Sigmoid colon (tissue), 4 donors: ENCODE measurements at regions not wholly inside any gene's neighbourhood (a gene's known extent, or its start where the extent isn't known, plus 50 kb on each side); places are given as distances from the start of the nearest gene placed in this dataset.

ENCODE experiments used
- CTCF ChIP-seq, 4 experiments: fragments of 450-650 bp in 3 of 4; fragments of 200-600 bp in 1 of 4; IDR thresholded peaks; one replicate each; pipeline ENCODE4 v1.5.1; 2016 to 2019; ENCODE audit warnings: antibody characterized with exemption in 4 of 4, mild to moderate bottlenecking in 3 of 4, moderate library complexity in 2 of 4
- POLR2AphosphoS5 ChIP-seq, 4 donors: sonication (generic); formaldehyde crosslinking; IDR thresholded peaks; one replicate each; pipeline ENCODE4 v1.6.1; 2017; ENCODE audit warnings: antibody characterized with exemption in 4 of 4

DNA sequence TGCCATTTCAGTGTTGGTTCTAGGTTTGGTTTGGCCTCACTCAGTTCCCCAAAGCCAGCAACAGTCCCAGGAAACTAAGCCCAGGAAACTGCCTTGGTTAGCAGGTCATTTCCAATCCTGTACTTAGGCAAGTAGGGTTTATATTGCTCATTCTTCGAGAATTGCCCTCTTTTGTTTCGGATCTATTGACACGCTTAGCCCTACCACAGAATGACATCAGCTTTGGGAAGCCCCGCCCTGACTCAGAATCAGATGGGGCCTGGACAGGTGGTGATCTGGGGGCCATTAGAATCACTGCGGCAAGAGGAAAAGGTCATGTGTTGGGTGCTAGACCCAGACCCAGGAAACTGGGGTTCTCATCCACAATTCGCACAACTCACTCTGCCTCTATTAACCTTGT is 578.2 kb downstream of the QKI start:
- no peak for TF ChIP-seq CTCF (IDR thresholded peaks at IDR 0.05)
- no peak for TF ChIP-seq POLR2AphosphoS5 (IDR thresholded peaks at IDR 0.05)
